ENCODE measurements at regions not wholly inside any gene's neighbourhood (a gene's known extent, or its start where the extent isn't known, plus 50 kb on each side); places are given as distances from the start of the nearest gene placed in this dataset.

DNA sequence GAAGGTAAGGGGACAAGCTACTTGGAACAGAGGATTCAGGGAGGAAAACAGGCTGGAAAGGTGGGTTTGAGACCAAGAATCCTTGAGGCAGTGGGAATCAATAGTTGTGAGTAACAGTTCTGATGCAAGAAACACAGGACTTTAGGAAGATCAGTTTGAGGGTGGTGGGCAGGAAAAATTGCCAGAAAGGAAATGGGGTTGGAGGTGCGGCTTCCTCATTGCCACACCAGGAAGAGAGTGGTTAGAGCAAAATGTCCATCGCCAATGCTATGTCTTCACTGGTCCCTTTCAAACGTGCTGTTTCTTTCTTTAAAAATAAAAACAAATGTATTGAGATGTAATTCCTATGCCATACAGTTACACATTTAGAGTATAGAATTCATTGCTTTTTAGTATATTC lies 57.1 kb upstream of the NOCT start:
- POLR2A ChIA-PET: no interaction called here
- DNase-seq (ENCODE audit: extremely low spot score): no peak
- TF ChIP-seq BHLHE40 (IDR thresholded peaks at IDR 0.05; ENCODE audit: borderline replicate concordance) (no peak), FOXK2 (IDR thresholded peaks at IDR 0.05) (no peak), ARNT (IDR thresholded peaks at IDR 0.05) (no peak), FOXA1 (IDR thresholded peaks at IDR 0.05) (no peak), SUZ12 (IDR thresholded peaks at IDR 0.05) (no peak), LEF1 (IDR thresholded peaks at IDR 0.05; ENCODE audit: borderline replicate concordance) (no peak), HDGF (IDR thresholded peaks at IDR 0.05; ENCODE audit: borderline replicate concordance) (no peak), ZNF384 (IDR thresholded peaks at IDR 0.05) (no peak), FOXM1 (IDR thresholded peaks at IDR 0.05; ENCODE audit: borderline replicate concordance) (no peak), ELF4 (IDR thresholded peaks at IDR 0.05) (no peak)
- TF ChIP-seq, protein P1, sequence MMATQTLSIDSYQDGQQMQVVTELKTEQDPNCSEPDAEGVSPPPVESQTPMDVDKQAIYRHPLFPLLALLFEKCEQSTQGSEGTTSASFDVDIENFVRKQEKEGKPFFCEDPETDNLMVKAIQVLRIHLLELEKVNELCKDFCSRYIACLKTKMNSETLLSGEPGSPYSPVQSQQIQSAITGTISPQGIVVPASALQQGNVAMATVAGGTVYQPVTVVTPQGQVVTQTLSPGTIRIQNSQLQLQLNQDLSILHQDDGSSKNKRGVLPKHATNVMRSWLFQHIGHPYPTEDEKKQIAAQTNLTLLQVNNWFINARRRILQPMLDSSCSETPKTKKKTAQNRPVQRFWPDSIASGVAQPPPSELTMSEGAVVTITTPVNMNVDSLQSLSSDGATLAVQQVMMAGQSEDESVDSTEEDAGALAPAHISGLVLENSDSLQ (IDR thresholded peaks at IDR 0.05): no peak
- CTCF ChIA-PET: no interaction called here

DNA sequence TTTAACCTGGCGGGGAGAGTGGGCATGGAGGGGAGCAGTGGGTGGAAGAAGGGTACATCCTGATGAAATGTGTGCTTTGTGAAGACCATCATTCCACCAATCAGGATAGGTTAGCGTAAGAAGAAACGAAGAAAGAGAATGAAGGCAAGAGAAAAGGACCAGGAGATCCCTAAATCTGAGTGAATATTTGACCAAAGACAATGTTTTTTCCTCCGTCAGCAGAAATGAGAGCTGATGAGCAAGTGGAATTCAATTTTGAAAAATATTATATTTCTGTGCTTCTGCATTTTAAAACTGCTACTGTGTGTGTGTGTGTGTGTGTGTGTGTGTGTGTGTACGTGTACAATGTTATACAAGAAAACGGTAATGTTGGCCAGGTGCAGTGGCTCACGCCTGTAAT lies 58.3 kb upstream of the NOCT start:
- ChIA-PET POLR2A (no interaction called here), CTCF (no interaction called here)
- no peak for DNase-seq (ENCODE audit: extremely low spot score)
- TF ChIP-seq, protein P1 (IDR thresholded peaks at IDR 0.05): no peak
- no peak for TF ChIP-seq ARNT (IDR thresholded peaks at IDR 0.05)
- no peak for TF ChIP-seq TARDBP (IDR thresholded peaks at IDR 0.05)
- TF ChIP-seq CTBP1 (IDR thresholded peaks at IDR 0.05; ENCODE audit: borderline replicate concordance): no peak
- no peak for TF ChIP-seq ZNF384 (IDR thresholded peaks at IDR 0.05)
- no peak for TF ChIP-seq FOXK2 (IDR thresholded peaks at IDR 0.05)
- no peak for TF ChIP-seq SP1 (IDR thresholded peaks at IDR 0.05)
- TF ChIP-seq LEF1 (IDR thresholded peaks at IDR 0.05; ENCODE audit: borderline replicate concordance): no peak
- no peak for TF ChIP-seq FOXA1 (IDR thresholded peaks at IDR 0.05)
- no peak for TF ChIP-seq SUZ12 (IDR thresholded peaks at IDR 0.05)
- TF ChIP-seq NFRKB (IDR thresholded peaks at IDR 0.05): no peak
- no peak for TF ChIP-seq BHLHE40 (IDR thresholded peaks at IDR 0.05; ENCODE audit: borderline replicate concordance)
- TF ChIP-seq FOXM1 (IDR thresholded peaks at IDR 0.05; ENCODE audit: borderline replicate concordance): no peak
- TF ChIP-seq HDGF (IDR thresholded peaks at IDR 0.05; ENCODE audit: borderline replicate concordance): no peak
- no peak for TF ChIP-seq ELF4 (IDR thresholded peaks at IDR 0.05)
- no peak for TF ChIP-seq L3MBTL2 (conservative IDR thresholded peaks at IDR 0.05)

DNA sequence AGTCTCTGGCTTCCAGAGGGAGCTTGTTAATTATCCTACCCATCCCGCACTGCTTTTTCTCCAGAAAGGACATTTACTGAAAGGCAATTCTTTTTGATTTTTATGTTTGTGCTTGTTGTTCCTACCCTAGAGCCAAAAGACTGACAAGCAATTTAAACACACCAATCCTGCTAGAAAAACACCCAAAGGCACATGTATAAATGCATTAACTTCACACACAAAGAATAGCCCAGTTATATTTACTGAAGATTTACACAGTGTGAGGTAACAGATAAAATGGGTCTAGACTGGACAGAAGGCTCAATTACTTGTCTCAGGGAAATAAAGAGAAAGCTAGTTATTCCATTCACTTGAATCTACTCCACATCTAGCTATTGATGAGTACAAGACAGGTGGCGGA lies 61.2 kb upstream of the NOCT start:
- TF ChIP-seq LEF1 (IDR thresholded peaks at IDR 0.05; ENCODE audit: borderline replicate concordance): no peak
- no peak for TF ChIP-seq TARDBP (IDR thresholded peaks at IDR 0.05)
- no peak for TF ChIP-seq FOXM1 (IDR thresholded peaks at IDR 0.05; ENCODE audit: borderline replicate concordance)
- TF ChIP-seq L3MBTL2 (conservative IDR thresholded peaks at IDR 0.05): no peak
- no peak for TF ChIP-seq ZNF384 (IDR thresholded peaks at IDR 0.05)
- TF ChIP-seq ELF4 (IDR thresholded peaks at IDR 0.05): no peak
- TF ChIP-seq, protein P1 (IDR thresholded peaks at IDR 0.05): no peak
- no peak for TF ChIP-seq SUZ12 (IDR thresholded peaks at IDR 0.05)
- TF ChIP-seq NFRKB (IDR thresholded peaks at IDR 0.05): no peak
- no peak for TF ChIP-seq ARNT (IDR thresholded peaks at IDR 0.05)
- no peak for TF ChIP-seq SP1 (IDR thresholded peaks at IDR 0.05)
- TF ChIP-seq FOXA1 (IDR thresholded peaks at IDR 0.05): no peak
- no peak for TF ChIP-seq CTBP1 (IDR thresholded peaks at IDR 0.05; ENCODE audit: borderline replicate concordance)
- TF ChIP-seq BHLHE40 (IDR thresholded peaks at IDR 0.05; ENCODE audit: borderline replicate concordance): no peak
- TF ChIP-seq FOXK2 (IDR thresholded peaks at IDR 0.05): no peak
- TF ChIP-seq HDGF (IDR thresholded peaks at IDR 0.05; ENCODE audit: borderline replicate concordance): no peak
- POLR2A ChIA-PET: interaction anchor here (2.3 kb wide), 1 partner anchor 60 kb away, joined by 8 read pairs; the partner anchor contains the start of gene NOCT
- CTCF ChIA-PET: interaction anchor here (1.1 kb wide), 1 partner anchor 16 kb away, joined by 4 read pairs; no protein-coding TSS in a partner anchor
- DNase-seq (ENCODE audit: extremely low spot score): no peak

DNA sequence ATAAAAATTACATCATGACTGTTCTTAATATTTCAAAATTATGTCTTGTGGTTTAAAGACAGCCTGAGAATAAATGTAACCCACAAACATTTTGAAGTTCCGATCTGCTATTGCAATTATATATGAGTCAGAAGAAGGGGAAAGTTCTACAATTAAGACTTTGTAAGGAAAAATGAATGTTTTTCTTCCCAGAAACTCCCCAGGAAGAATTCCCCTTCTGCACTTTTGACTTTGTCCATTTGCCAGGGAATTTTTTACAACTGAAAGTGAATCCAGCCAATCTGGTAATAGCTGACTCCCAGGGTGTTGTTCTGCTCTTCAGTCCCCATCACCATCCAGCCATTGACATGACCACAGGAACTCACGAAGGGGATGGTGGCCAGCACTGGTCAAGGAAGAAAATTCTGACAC lies 61.6 kb upstream of the NOCT start:
- POLR2A ChIA-PET: interaction anchor here (2.3 kb wide), 1 partner anchor 61 kb away, joined by 8 read pairs; the partner anchor contains the start of gene NOCT
- TF ChIP-seq ARNT (IDR thresholded peaks at IDR 0.05) (no peak), ELF4 (IDR thresholded peaks at IDR 0.05) (no peak), NFRKB (IDR thresholded peaks at IDR 0.05) (no peak), LEF1 (IDR thresholded peaks at IDR 0.05; ENCODE audit: borderline replicate concordance) (no peak), BHLHE40 (IDR thresholded peaks at IDR 0.05; ENCODE audit: borderline replicate concordance) (no peak), L3MBTL2 (conservative IDR thresholded peaks at IDR 0.05) (no peak), FOXM1 (IDR thresholded peaks at IDR 0.05; ENCODE audit: borderline replicate concordance) (no peak), FOXA1 (IDR thresholded peaks at IDR 0.05) (no peak), SP1 (IDR thresholded peaks at IDR 0.05) (no peak), CTBP1 (IDR thresholded peaks at IDR 0.05; ENCODE audit: borderline replicate concordance) (no peak), FOXK2 (IDR thresholded peaks at IDR 0.05) (no peak), HDGF (IDR thresholded peaks at IDR 0.05; ENCODE audit: borderline replicate concordance) (no peak), TARDBP (IDR thresholded peaks at IDR 0.05) (no peak), SUZ12 (IDR thresholded peaks at IDR 0.05) (no peak), ZNF384 (IDR thresholded peaks at IDR 0.05) (no peak)
- TF ChIP-seq, protein P1 (IDR thresholded peaks at IDR 0.05): no peak
- no peak for DNase-seq (ENCODE audit: extremely low spot score)
- CTCF ChIA-PET: interaction anchor here (1.1 kb wide), 1 partner anchor 16 kb away, joined by 4 read pairs; no protein-coding TSS in a partner anchor

DNA sequence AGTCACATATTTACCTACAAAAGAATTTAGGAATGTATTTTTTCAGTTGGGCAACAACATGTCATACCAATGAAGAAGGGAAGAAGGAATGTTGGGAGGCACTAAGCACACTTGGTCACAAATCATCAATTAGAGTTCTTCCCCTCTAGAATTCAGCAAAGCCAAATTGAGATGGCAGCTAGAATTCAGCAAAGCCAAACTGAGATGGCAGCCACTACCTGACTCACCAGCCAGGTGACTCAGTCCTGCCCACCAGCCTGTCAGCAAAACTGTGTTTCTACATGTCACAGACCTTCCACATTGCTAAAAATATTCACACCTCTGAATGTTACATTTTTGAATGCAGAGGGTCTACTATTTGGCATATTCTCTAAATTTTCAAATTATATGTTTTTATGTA lies 63.2 kb upstream of the NOCT start:
- no peak for DNase-seq (ENCODE audit: extremely low spot score)
- CTCF ChIA-PET: interaction anchor here (1.1 kb wide), 1 partner anchor 81 kb away, joined by 3 read pairs; no protein-coding TSS in a partner anchor
- POLR2A ChIA-PET: no interaction called here
- TF ChIP-seq ELF4 (IDR thresholded peaks at IDR 0.05): no peak

Data from HEK293T (cell line).